ENCODE measurements at regions not wholly inside any gene's neighbourhood (a gene's known extent, or its start where the extent isn't known, plus 50 kb on each side); places are given as distances from the start of the nearest gene placed in this dataset.

- no peak for DNase-seq
- H3K4me3 ChIP-seq (replicated peaks in 1 of 3), result no peak overlapping the region
- no peaks in the 10 kb centered on the region for H3K36me3 ChIP-seq
- no peaks in the 10 kb centered on the region for H3K4me1 ChIP-seq
- no peak overlapping the region for H3K27ac ChIP-seq
- WGBS, 2 donors, result 81 to 92% methylated on average over 4 to 5 of the region's 5 CpGs
- no peaks in the 10 kb centered on the region for H3K27me3 ChIP-seq
- no peak for TF ChIP-seq POLR2A (IDR thresholded peaks at IDR 0.05)
- TF ChIP-seq CTCF (IDR thresholded peaks at IDR 0.05), result no peak
- intact Hi-C loops (cut with DNase I), result no loop called here
- no peaks in the 10 kb centered on the region for H3K9me3 ChIP-seq
These were observed 762.5 kb upstream of the GRIA3 start for GRCh38 chrX:122421434-122422121.

GRCh38 chrX:122422547-122422946 is 761.5 kb upstream of the GRIA3 start:
- H3K9me3 ChIP-seq, result no peaks in the 10 kb centered on the region
- H3K4me3 ChIP-seq (replicated peaks in 1 of 3), result no peak overlapping the region
- WGBS, 2 donors, result 72 to 76% methylated on average over 2 of the region's 2 CpGs
- TF ChIP-seq CTCF (IDR thresholded peaks at IDR 0.05) (no peak), POLR2A (IDR thresholded peaks at IDR 0.05) (no peak)
- no peak for DNase-seq
- intact Hi-C loops (cut with DNase I), result no loop called here
- H3K27ac ChIP-seq, result no peak overlapping the region
- no peaks in the 10 kb centered on the region for H3K36me3 ChIP-seq
- no peaks in the 10 kb centered on the region for H3K4me1 ChIP-seq
- H3K27me3 ChIP-seq, result no peaks in the 10 kb centered on the region

- no peak overlapping the region for H3K4me3 ChIP-seq (replicated peaks in 1 of 3)
- no peak overlapping the region for H3K27ac ChIP-seq
- H3K36me3 ChIP-seq, result no peaks in the 10 kb centered on the region
- no peaks in the 10 kb centered on the region for H3K27me3 ChIP-seq
- H3K9me3 ChIP-seq, result no peaks in the 10 kb centered on the region
- no peaks in the 10 kb centered on the region for H3K4me1 ChIP-seq
- 67 to 80% methylated on average over 2 of the region's 2 CpGs for WGBS, 2 donors
- no peak for DNase-seq
- no peak for TF ChIP-seq CTCF (IDR thresholded peaks at IDR 0.05)
- TF ChIP-seq POLR2A (IDR thresholded peaks at IDR 0.05), result no peak
- intact Hi-C loops (cut with DNase I), result no loop called here
These were observed 749.1 kb upstream of the GRIA3 start for GRCh38 chrX:122434942-122435341.

GRCh38 chrX:122439831-122440230 is 744.2 kb upstream of the GRIA3 start:
- intact Hi-C loops (cut with DNase I), result no loop called here
- no peaks in the 10 kb centered on the region for H3K27me3 ChIP-seq
- H3K36me3 ChIP-seq, result no peaks in the 10 kb centered on the region
- H3K4me3 ChIP-seq (replicated peaks in 1 of 3), result no peak overlapping the region
- no peak overlapping the region for H3K27ac ChIP-seq
- no peaks in the 10 kb centered on the region for H3K4me1 ChIP-seq
- no peak for DNase-seq
- no peaks in the 10 kb centered on the region for H3K9me3 ChIP-seq
- no peak for TF ChIP-seq POLR2A (IDR thresholded peaks at IDR 0.05)
- TF ChIP-seq CTCF (IDR thresholded peaks at IDR 0.05), result no peak

- no peaks in the 10 kb centered on the region for H3K4me1 ChIP-seq
- no peaks in the 10 kb centered on the region for H3K9me3 ChIP-seq
- no peak for DNase-seq
- H3K36me3 ChIP-seq, result no peaks in the 10 kb centered on the region
- intact Hi-C loops (cut with DNase I), result no loop called here
- no peak overlapping the region for H3K4me3 ChIP-seq (replicated peaks in 1 of 3)
- no peaks in the 10 kb centered on the region for H3K27me3 ChIP-seq
- no peak for TF ChIP-seq CTCF (IDR thresholded peaks at IDR 0.05)
- TF ChIP-seq POLR2A (IDR thresholded peaks at IDR 0.05), result no peak
- H3K27ac ChIP-seq, result no peak overlapping the region
These were observed 743.2 kb upstream of the GRIA3 start for GRCh38 chrX:122440832-122441231.

Data from thyroid gland (tissue), 4 donors.